CD4-positive, alpha-beta T cell treated with Interleukin-12 subunit alpha and Interleukin-12 subunit beta, for 1 hour (primary cell): ENCODE measurements at regions not wholly inside any gene's neighbourhood (a gene's known extent, or its start where the extent isn't known, plus 50 kb on each side); places are given as distances from the start of the nearest gene placed in this dataset.
"Not testable (repeated sequence)": the region's sequence is repeated elsewhere in the genome, so short reads cannot be mapped to it uniquely, and the experiment has no call there.

Source experiments
- DNase-seq: peaks from one replicate; pipeline ENCODE4 v3.0.0-alpha.2; 2020

GRCh38 chr7:136400877-136401276 is 423.7 kb upstream of the MTPN start:
- no peak for DNase-seq

GRCh38 chr7:136399385-136399784 is 422.2 kb upstream of the MTPN start:
- no peak for DNase-seq

DNA sequence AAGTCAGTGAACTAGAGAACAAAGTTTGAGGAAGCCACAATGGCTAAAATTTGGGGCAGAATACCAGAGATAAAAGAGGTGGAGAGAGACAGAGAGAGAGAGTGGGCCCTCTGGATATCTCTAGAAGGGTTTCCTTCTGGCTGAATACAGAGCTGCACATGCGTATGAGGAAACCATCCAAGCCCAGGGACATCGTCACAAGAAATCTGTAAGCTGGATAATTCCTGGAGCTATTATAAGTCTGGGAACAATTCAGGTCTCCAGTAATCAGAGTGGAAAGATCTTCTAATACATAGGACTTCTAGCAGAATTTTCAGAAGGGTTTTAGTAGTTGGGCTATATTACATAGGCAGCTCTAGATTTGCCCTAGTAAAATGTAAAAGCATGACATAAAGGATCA is 415.7 kb upstream of the MTPN start:
- no peak for DNase-seq

DNA sequence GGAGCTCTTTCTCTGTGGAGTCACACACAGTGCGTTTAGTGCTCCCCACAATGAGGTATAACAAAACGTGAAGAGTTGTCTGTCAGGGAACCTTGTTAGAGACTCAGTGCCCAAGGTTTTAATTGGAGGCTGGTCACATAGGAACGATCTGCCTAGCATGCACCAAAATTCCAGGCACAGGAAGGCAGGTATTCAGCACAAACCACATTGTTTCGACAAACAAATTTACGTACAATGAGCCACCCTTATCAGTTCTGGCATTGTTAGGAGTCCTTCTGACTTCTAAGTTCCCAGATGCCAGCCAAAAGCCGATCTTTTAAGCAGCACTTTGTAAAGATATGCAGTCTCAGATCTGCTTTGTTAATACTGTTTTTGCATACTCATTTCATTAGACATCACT is 414.2 kb upstream of the MTPN start:
- no peak for DNase-seq

DNA sequence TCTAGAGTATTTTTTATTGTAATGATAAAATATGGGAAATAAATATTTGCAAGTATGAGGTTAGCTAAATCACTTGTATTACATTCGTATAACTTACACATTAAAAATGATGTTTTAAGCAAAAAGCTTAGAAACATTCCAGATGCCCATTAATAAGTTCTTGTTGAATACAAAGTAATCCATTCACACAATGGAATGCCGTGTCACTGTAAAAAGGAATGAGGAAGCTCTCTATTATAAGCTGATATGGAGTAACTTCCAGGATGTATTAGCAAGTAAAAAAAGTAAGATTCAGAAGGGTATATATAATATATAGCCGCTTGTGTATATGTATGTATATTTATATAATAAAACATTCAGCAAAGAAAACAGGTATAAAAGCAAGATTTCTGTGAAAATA is 412.8 kb upstream of the MTPN start:
- DNase-seq: no peak

DNA sequence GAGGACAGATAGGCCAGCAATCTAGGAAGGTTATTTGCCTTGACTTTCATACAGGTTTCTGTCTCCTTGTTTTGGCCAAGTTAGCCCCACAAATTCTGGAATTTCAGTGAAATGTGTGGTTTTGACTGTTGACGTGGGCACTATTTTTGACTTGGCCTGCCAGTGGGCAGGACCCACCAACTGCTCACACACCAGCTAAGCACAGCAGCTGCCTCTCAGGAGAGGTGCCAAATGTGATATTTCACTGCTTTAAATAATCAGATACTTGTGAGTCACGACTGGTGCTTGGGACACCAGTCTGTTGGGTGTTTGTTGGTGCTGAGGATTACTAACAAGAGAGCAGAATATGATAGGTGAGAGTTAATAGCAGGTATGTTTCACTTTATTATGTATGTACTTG is 409.7 kb upstream of the MTPN start:
- DNase-seq: no peak

- DNase-seq: not testable (repeated sequence)
These were observed 394.2 kb upstream of the MTPN start for GRCh38 chr7:136371409-136371808.

- DNase-seq: no peak
These were observed 393.0 kb upstream of the MTPN start for GRCh38 chr7:136370137-136370536.

DNA sequence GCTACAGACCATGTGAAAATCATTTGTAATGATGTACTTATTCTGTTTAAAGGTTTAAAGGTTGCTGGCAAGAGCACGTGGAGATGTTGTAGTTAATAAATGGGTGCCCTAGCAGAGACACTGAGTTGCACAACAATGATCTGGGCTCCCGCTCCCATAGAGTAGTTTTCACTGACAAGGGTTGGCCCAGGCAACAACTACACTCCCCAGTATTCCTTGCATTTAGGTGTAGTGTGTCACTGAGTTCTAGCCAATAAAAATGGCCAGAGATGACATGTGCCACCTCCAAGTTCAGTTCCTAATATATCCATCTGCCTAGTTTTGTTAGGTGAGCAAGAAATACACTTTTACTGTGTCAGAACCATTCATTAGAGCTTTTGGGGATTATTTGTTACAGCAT is 392.1 kb upstream of the MTPN start:
- no peak for DNase-seq

- DNase-seq: no peak
These were observed 382.3 kb upstream of the MTPN start for GRCh38 chr7:136359333-136359903.

DNA sequence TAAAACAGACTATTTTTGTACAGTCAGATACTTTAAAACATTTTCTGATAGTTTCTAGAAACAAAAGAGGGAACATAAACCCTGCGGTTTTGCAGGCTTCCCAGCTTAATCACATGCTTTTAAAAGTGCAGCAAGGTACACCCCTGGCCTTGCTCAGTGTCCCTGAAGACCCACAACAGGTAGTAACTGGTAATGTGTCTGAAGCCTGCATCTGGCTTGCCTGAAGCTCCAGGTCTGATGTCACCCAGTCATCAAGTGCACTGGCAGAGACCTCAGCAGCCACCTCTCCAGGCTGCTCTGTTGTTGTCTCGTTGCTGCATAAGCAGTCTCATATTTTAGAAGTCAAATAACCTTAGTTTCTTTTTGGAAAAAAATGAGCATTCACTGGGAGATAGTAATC is 376.1 kb upstream of the MTPN start:
- no peak for DNase-seq

- no peak for DNase-seq
These were observed 371.5 kb upstream of the MTPN start for GRCh38 chr7:136348542-136349192.

DNA sequence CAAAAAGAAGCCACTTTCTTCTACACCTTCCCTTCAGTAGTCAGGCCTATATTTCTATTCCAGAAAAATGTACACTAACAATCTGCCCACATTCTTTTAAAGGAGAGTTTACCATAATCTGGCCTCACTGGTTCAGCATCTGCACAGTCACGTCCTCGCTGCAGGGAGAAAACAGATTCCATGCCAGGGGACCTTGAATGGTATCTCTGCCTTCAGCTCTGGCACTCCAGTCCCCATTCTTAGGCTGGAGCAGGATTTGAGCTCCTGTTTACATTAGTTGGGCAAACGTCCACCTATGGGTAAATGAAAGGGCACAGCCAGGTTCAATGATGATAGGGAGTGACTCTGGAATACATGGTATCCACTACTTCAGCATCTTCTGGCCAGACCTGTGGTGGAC is 371.0 kb upstream of the MTPN start:
- DNase-seq: no peak

GRCh38 chr7:136347488-136347887 is 370.3 kb upstream of the MTPN start:
- DNase-seq: no peak

- DNase-seq: no peak
These were observed 365.1 kb upstream of the MTPN start for GRCh38 chr7:136342251-136342650.

DNA sequence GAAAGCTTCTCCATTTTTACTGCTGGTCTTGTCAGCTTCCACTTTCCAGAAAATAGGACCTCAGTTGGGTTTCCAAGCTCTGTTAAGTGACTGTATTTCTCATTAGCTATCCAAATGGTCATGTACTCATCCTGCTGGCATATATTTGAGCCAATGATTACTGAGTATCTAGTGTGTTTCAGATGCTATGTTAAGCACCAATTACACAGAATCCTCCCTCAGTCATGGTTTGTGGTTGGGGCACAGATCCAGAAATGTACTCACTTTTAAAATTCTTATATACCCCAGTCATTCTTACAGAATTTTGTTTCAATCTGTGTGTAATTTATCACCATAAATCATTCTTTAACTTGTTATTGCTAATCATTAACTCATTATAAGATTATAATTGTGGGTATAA is 362.3 kb upstream of the MTPN start:
- DNase-seq: no peak

DNA sequence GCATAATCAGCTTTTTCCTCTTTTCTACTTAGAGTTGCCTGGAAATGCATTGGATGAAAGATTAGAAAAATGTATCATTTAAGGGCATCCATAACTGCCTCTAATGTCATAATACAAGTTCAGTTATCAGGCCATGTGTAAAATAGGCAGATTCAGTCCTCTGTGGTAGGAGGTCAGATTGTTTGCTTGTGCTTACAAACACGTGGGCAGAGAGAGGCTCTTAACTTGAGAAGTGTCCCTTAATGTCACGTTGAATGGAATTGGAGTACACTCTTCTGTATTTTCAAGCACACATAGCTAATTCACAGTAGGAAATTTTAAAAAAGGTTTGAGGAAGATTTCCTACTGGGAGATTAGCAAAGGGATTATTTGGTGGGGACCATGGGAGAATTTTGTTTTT is 359.8 kb upstream of the MTPN start:
- DNase-seq: no peak

DNA sequence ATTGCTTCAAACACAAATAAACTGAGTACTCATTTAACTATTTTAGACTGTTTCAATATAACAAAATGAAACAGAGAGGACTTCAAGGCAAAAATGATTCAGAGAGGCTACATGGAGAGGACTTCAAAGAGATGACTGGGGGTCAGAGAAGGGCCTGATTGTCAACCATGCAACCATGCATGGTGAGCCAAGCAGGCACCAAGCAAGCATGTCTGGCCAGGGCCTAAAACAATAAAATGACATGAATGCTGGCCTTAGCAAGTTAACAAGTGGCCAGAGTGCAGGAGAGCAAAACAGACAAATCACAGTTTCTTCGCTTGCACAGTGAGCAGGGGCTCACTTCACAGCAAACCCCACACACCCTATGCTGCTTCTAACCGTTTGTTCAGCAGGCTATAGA is 356.5 kb upstream of the MTPN start:
- DNase-seq: no peak

DNA sequence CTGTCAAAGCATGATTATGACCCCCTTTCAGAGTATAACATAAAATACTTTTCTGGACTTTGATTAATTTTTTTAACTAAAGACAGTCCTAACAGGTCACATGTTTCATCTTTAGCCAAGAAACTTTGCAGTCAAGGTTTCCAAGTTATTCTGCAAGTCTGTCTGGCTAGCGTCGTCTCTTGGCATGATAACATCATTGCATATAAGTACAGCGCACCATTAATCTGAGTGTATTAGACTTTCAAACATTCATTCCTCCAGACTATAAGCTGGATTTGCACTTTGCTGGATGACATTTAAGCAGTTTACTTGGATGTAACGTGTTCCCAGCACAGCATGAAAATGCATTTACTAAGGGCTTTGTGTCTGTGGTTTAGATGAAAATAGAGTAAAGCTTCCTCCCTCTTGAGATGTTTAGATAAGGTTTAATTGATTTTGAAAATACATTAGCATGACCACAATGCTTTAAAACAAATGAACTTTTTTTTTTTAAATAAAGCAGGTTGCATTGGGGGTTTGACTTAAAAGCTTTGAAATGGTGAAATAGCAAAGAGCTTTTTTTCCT is 349.0 kb upstream of the MTPN start:
- DNase-seq: no peak

- DNase-seq: no peak
These were observed 348.4 kb upstream of the MTPN start for GRCh38 chr7:136325578-136325977.

- DNase-seq: no peak
These were observed 347.9 kb upstream of the MTPN start for GRCh38 chr7:136325027-136325426.

- DNase-seq: no peak
These were observed 347.0 kb upstream of the MTPN start for GRCh38 chr7:136324073-136324704.

DNA sequence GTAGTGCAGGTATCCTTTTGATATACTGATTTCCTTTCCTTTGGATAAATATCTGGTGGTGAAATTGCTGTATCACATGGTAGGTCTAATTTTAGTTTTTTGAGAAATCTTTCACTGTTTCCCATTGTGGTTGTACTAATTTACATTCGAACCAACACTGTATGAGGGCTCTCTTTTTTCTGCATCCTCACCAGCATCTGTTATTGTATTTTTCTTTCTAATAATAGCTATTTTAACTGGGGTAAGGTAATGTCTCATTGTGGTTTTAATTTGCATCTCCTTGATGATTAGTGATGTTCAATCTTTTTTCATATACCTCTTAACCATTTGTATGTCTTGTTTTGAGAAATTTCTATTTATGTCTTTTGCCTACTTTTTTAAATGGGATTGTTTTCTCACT is 335.4 kb upstream of the MTPN start:
- DNase-seq: no peak

- DNase-seq: no peak
These were observed 332.2 kb upstream of the MTPN start for GRCh38 chr7:136309407-136309806.

DNA sequence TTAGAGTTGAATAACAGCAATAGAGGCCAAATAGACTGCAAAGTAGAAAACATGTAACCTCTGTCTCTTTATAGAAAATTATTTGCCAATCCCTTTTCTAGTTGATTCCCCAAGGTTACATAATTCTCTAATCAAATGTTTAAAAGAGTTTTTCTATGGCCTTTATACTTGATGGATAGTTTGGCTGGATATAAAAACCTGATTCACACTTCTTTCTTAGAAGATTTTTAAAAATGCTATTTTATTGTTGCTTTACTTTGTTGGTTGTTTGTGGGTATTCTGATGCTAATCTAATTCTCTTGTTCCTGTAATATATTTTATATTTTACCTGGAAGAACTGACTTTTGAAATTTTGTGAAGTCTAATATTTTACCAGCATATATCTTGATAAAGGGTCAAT is 331.1 kb upstream of the MTPN start:
- DNase-seq: no peak
